Keratinocyte (primary cell): ENCODE measurements at regions not wholly inside any gene's neighbourhood (a gene's known extent, or its start where the extent isn't known, plus 50 kb on each side); places are given as distances from the start of the nearest gene placed in this dataset.

ENCODE experiments used
- EZH2 ChIP-seq: IDR thresholded peaks from one replicate; pipeline ENCODE4 v1.6.1; 2012; ENCODE audit warnings: inconsistent platforms, mild to moderate bottlenecking, low read length, moderate library complexity
- TF ChIP-seq, protein P1 (sequence below), 3 experiments: IDR thresholded peaks in 1 of 3; conservative IDR thresholded peaks in 1 of 3; optimal IDR thresholded peaks in 1 of 3; 2 replicates in 2 of 3; 3 replicates in 1 of 3; pipeline versions ENCODE3 to v1.5.1; 2011; ENCODE audit warnings: low read length in 3 of 3, mild to moderate bottlenecking in 3 of 3, moderate library complexity in 2 of 3, control low read depth in 1 of 3, inconsistent platforms in 1 of 3; ENCODE audit not compliant: insufficient read depth in 2 of 3; ENCODE audit errors: extremely low read depth in 1 of 3

DNA sequence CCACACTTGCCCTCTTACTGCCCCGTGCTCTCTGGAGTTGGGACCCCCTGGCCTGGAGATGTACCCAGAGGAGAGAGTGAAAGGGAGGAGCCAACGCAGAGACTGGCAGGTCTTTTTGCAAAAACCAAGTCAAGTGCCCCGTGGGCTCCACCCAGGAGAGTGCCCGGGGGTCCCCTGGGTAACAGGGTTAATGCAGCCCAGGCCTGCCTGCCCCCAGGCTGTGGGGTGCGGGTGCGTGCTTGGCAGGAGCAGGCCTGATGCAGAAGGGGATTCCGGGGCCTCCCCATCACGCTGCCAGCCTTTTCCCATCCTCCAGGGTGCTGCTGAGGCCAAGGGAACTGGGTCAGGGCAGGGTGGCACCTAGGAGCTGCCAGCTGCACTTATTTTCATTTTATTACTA, 184.4 kb downstream of the ERMARD start:
- TF ChIP-seq, protein P1, sequence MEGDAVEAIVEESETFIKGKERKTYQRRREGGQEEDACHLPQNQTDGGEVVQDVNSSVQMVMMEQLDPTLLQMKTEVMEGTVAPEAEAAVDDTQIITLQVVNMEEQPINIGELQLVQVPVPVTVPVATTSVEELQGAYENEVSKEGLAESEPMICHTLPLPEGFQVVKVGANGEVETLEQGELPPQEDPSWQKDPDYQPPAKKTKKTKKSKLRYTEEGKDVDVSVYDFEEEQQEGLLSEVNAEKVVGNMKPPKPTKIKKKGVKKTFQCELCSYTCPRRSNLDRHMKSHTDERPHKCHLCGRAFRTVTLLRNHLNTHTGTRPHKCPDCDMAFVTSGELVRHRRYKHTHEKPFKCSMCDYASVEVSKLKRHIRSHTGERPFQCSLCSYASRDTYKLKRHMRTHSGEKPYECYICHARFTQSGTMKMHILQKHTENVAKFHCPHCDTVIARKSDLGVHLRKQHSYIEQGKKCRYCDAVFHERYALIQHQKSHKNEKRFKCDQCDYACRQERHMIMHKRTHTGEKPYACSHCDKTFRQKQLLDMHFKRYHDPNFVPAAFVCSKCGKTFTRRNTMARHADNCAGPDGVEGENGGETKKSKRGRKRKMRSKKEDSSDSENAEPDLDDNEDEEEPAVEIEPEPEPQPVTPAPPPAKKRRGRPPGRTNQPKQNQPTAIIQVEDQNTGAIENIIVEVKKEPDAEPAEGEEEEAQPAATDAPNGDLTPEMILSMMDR (optimal IDR thresholded peaks at IDR 0.05 in 1 of 3, IDR thresholded peaks at IDR 0.05 in 1 of 3, conservative IDR thresholded peaks at IDR 0.05 in 1 of 3; ENCODE audit: extremely low read depth in 1 of 3, insufficient read depth in 2 of 3, low read length in 3 of 3), result no peak
- TF ChIP-seq EZH2, result no peak
